ENCODE measurements at regions not wholly inside any gene's neighbourhood (a gene's known extent, or its start where the extent isn't known, plus 50 kb on each side); places are given as distances from the start of the nearest gene placed in this dataset.

DNA sequence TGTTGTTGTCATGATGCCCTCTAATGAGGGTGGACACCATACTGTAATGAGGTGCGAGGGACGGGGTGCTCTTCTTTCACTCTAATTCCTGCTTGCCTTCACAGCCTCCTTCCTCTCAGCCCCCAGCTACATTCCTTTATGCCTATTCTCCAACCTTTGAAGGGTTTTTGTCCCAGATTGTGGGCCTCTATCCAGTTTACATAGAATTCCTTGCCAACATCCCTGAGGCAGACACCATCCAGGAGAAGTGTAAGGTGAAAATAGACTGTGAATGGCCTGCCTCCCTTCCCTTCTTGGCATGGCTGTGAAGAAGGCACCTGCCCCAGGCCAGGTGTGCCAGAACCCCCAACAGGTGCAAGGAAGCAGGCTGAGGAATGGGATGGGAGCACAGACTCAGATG, 122.3 kb downstream of the CHST1 start:
- TF ChIP-seq POLR2AphosphoS5 (IDR thresholded peaks at IDR 0.05; ENCODE audit: low read depth, low read length) (no peak), SIN3A (IDR thresholded peaks at IDR 0.05; ENCODE audit: borderline replicate concordance, insufficient read depth, low read length) (no peak), TAF1 (IDR thresholded peaks at IDR 0.05; ENCODE audit: borderline replicate concordance, insufficient read depth, low read length) (no peak), FOXP2 (optimal IDR thresholded peaks at IDR 0.05; ENCODE audit: borderline replicate concordance, extremely low read depth, extremely low read length, insufficient read depth) (no peak)
- TF ChIP-seq, protein P1, sequence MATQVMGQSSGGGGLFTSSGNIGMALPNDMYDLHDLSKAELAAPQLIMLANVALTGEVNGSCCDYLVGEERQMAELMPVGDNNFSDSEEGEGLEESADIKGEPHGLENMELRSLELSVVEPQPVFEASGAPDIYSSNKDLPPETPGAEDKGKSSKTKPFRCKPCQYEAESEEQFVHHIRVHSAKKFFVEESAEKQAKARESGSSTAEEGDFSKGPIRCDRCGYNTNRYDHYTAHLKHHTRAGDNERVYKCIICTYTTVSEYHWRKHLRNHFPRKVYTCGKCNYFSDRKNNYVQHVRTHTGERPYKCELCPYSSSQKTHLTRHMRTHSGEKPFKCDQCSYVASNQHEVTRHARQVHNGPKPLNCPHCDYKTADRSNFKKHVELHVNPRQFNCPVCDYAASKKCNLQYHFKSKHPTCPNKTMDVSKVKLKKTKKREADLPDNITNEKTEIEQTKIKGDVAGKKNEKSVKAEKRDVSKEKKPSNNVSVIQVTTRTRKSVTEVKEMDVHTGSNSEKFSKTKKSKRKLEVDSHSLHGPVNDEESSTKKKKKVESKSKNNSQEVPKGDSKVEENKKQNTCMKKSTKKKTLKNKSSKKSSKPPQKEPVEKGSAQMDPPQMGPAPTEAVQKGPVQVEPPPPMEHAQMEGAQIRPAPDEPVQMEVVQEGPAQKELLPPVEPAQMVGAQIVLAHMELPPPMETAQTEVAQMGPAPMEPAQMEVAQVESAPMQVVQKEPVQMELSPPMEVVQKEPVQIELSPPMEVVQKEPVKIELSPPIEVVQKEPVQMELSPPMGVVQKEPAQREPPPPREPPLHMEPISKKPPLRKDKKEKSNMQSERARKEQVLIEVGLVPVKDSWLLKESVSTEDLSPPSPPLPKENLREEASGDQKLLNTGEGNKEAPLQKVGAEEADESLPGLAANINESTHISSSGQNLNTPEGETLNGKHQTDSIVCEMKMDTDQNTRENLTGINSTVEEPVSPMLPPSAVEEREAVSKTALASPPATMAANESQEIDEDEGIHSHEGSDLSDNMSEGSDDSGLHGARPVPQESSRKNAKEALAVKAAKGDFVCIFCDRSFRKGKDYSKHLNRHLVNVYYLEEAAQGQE (IDR thresholded peaks at IDR 0.05; ENCODE audit: insufficient read depth in 1 of 2, low read depth in 2 of 2, low read length in 2 of 2) = no peak

DNA sequence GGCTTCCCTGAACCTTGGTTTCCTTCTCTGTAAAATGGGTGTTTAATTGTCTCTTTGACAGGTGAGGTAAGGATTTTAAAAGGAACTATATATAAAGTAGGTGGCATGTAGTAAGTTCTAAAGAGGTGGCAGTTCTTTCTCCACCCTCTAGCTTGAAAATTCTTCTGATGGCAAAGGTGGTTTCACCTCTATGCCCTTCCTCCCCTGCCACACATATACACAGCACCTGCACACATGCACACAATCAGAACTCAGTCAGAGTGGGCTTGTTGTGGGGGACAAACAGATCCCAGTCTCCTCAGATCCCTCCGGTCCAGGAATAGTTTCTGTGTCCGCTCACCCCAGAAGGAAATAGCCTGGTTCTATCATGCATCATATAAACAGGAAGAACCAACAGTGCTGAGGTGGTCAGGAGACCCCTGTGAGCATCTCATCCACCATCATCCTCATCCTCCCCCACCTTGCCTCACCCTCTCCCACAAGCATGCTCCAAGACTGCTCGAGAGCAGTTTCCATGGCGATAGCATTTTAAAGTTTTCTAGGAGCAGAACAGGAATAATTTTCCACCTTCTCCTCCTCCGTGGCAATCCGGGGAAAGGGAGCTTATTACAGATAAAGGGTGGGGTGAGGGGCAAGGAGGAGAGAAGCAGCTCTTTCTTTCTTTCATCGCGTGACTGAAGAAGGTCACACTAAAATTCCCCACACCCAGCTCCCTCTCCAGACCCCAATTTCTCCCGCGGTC, 123.6 kb downstream of the CHST1 start:
- TF ChIP-seq, protein P1 (IDR thresholded peaks at IDR 0.05; ENCODE audit: insufficient read depth in 1 of 2, low read depth in 2 of 2, low read length in 2 of 2) = no peak
- no peak for TF ChIP-seq FOXP2 (optimal IDR thresholded peaks at IDR 0.05; ENCODE audit: borderline replicate concordance, extremely low read depth, extremely low read length, insufficient read depth)
- TF ChIP-seq POLR2AphosphoS5 (IDR thresholded peaks at IDR 0.05; ENCODE audit: low read depth, low read length) = no peak
- TF ChIP-seq SIN3A (IDR thresholded peaks at IDR 0.05; ENCODE audit: borderline replicate concordance, insufficient read depth, low read length) = no peak
- no peak for TF ChIP-seq TAF1 (IDR thresholded peaks at IDR 0.05; ENCODE audit: borderline replicate concordance, insufficient read depth, low read length)

DNA sequence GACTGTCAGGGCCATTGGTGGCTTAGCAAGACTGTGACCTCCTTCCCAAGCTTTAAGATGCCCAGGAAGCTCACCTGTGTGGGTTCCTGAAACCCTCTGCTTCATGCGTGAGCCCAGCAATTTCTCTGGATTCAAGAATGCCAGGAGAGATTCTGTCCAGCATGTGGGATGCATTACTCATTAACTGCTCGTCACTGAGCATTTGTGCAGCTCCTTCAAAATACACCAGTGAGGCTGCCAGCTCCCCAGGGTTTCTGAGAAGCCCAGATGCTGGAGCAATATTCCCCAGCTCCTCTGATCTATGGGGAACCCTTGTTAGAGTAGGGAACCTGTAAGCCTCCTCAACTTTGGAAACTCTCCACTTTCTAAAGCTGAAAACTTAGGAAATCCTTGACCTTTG, 126.5 kb downstream of the CHST1 start:
- TF ChIP-seq POLR2AphosphoS5 (IDR thresholded peaks at IDR 0.05; ENCODE audit: low read depth, low read length) (no peak), SIN3A (IDR thresholded peaks at IDR 0.05; ENCODE audit: borderline replicate concordance, insufficient read depth, low read length) (no peak)
- TF ChIP-seq, protein P1 (IDR thresholded peaks at IDR 0.05; ENCODE audit: insufficient read depth in 1 of 2, low read depth in 2 of 2, low read length in 2 of 2) = no peak

DNA sequence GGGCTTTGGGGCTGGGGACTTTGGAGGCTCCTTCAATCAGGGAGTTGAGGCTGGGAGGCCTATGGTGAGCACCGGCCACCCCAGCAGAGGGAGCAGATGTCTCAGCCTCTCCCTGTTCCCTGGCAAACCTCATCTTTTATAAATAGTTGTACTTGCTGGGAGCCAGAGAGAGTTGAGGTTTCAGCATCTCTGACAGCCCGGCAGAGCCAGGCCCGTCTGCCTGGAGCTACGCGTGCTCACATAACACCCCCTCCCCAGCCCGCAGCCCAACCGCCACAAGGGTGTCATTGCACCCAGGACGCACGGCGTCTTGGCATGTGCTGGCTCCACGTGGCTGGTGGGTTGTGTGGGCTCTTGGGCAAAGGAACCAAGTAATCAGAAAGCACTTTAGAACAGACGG, 127.1 kb downstream of the CHST1 start:
- no peak for TF ChIP-seq TAF1 (IDR thresholded peaks at IDR 0.05; ENCODE audit: borderline replicate concordance, insufficient read depth, low read length)
- TF ChIP-seq SIN3A (IDR thresholded peaks at IDR 0.05; ENCODE audit: borderline replicate concordance, insufficient read depth, low read length) = no peak
- TF ChIP-seq POLR2AphosphoS5 (IDR thresholded peaks at IDR 0.05; ENCODE audit: low read depth, low read length) = no peak
- TF ChIP-seq, protein P1 (IDR thresholded peaks at IDR 0.05; ENCODE audit: insufficient read depth in 1 of 2, low read depth in 2 of 2, low read length in 2 of 2) = no peak
- no peak for TF ChIP-seq FOXP2 (optimal IDR thresholded peaks at IDR 0.05; ENCODE audit: borderline replicate concordance, extremely low read depth, extremely low read length, insufficient read depth)
